ENCODE measurements at regions not wholly inside any gene's neighbourhood (a gene's known extent, or its start where the extent isn't known, plus 50 kb on each side); places are given as distances from the start of the nearest gene placed in this dataset.

DNA sequence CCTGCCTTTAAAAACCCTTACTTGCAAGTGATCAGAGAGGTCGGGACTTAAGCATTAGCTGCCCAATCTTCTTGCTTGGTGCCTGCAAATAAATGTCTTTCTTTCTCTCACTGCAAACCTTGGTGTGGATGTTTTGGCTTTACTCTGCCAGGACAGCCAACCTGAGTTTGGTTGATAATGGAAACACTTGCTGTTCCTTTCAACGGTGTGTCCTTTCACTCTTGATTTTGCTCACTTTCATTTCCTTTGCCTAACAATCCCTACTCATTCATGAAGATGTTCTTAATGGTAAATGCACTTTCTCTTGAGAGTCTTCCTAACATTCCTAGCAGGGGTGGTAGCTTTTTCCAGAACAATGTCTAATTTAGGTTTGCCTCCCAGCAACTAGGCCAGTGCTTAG lies 366.2 kb downstream of the HRH4 start:
- no peak for DNase-seq (ENCODE audit: low read depth)

DNA sequence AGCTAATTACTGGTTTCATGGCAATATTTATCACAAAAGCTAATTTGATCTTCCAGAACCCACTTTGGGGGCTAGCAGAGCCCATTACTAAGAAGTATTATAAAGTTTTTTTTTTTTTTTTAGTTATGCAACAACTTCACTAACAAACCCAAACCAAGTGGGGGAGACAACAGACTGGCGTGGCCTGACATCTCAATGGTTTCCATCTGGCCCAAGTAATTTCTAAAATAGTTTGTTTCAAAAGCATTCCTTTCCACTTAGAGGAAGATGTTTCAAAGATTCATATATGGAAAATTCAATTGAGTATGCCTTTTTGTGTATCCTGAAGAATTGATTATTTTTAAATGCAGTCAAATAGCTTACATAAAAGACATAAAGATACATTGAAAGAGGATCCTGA lies 367.1 kb downstream of the HRH4 start:
- DNase-seq (ENCODE audit: low read depth) = no peak

GRCh38 chr18:24831081-24831480 lies 370.6 kb downstream of the HRH4 start:
- DNase-seq (ENCODE audit: low read depth) = no peak

DNA sequence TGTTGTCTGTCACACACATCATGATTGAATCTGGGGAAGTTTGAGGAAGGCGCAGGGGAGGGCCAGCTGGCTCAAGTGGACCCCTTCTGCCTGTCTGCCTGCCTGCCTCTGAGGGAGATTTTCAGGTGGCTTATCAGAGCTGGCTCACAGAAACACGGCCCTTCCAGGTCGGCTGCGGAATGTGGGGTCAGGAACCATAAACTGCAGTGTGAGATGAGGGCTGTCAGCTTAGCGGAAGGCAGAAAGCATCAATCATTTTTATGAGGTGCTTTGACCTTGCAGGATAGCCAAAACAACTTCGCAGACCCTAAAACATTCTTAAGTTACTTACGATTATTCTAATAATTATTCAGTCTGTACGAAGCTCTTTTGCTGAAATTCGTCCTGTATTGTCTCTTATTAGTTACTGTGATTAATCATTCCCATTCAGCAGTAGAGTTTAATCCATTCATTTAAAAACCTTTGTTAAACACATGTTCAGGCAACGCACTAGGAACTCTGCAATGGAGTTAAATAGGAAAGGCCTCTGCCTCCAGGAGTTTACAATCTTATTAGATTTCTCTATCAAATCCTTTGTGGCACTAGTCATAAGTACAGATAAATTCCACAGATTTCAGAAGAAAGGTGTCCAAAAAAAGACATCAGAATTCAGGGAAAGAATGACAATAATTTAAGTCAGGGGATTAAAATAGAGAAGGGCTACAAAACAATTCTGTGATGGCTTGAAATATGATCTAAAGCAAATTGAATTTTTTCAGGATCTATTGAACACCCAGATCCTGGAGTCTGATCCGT lies 371.6 kb downstream of the HRH4 start:
- no peak for DNase-seq (ENCODE audit: low read depth)

- no peak for DNase-seq (ENCODE audit: low read depth)
Observed at GRCh38 chr18:24835751-24836150, 375.3 kb downstream of the HRH4 start.

DNA sequence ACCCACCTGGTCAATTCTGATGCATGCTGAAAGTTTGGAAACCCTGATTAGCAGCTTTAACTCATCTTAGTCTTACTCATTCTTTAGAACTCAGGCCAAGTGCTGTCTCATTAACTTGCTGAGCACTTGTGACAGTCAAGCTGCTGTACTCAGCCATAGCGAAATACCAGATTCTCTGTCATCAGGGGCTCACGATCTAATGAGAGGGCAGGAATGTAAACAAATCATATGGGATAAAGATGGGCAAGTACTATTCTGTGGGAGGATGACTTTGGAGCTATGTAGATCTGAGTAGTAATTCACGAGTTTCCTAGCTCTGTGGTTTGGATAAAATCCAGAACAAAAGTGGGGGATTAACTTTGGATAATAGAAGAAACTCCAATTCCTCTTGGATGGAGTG lies 376.6 kb downstream of the HRH4 start:
- DNase-seq (ENCODE audit: low read depth) = peak; percentile 51

GRCh38 chr18:24840051-24840450 lies 379.6 kb downstream of the HRH4 start:
- DNase-seq (ENCODE audit: low read depth) = no peak

DNA sequence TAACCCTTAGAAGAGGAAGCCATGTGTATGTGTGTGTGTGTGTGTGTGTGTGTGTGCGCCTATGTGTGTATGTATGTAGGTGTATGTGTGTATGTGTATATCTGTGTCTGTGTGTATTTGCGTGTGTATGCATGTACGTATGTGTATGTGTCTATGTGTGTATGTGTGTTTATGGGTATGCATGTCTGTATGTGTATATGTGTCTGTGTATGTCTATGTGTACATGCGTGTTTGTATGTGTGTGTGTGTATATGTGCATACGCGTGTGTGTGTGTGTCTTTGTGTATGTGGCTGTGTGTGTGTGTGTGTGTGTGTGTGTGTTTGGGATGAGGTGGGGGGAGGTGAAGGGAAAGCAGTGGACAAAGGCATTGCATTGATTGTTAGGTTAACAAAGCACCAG lies 380.2 kb downstream of the HRH4 start:
- no peak for DNase-seq (ENCODE audit: low read depth)

DNA sequence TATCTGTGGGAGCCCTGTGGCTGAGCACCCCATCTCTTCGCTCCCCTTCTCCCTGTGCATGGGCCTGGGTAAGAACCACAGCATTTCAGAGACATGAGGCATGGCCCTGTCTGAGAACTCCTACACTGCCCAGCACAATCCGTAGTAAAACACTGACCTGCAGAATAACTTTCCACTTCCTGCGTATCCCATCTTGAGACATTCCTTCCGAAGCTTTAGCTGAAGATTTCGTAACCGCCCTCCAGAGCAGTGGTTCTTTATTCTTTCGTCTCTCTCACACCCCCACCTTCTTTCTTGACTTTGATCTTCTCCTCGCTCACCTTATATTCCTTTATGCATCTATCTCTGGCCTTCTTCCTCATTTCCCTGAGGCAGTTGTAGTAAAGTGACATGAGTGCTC lies 381.1 kb downstream of the HRH4 start:
- DNase-seq (ENCODE audit: low read depth) = no peak

DNA sequence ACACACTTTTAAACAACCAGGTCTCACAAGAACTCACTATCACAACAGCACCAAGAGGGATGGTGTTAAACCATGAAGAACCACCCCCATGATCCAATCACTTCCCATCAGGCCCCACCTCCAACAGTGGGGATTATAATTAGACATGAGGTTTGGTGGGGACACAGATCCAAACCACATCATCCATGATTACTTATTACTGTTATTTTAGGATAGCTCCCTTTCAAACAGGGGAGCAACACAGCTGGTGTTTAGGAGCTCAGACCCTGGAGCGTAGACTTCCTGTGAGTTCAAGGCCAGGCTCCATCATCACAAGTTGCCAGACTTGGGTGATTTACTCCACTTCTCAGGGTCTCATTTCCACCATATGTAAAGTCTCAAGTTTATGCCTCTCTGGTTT lies 382.7 kb downstream of the HRH4 start:
- DNase-seq (ENCODE audit: low read depth) = no peak

DNA sequence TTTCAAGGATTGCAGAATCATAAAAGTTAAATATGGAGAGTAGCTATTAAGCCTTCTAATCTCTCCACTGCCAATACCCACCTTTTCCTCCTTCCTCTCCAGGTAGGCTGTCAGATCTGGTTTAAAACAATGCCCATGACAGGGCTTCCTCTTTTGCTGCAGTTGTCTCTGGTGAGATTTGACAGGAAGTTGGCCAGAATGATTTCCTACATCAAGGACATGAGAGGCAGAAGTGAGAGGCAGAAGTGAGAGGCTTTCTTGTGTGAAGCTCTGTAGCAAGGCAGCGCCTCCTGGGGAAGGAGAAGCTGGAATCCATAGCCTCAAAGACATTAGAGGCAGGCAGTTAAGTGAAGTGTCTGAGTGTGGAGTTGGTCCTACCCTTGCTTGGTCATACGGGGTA lies 385.7 kb downstream of the HRH4 start:
- DNase-seq (ENCODE audit: low read depth) = no peak

DNA sequence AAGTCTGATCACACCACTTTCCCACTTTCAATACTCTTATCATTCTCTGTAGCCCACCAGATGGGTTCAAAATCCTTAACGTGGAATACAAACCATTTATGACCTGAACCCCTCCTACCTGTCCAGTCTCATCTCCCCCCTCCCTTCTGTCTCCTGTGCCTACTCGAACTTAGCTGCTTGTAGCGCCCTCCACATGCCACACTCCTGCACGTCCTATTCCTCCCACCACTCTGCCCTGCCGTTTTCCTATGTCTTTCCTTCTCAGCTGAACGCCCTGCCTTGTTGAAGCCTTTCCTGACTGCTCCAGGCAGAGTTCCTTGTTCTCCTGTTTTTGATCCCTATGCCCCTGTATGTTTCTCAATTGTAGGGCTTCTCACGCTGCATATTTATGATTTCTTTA lies 390.1 kb downstream of the HRH4 start:
- DNase-seq (ENCODE audit: low read depth) = no peak

DNA sequence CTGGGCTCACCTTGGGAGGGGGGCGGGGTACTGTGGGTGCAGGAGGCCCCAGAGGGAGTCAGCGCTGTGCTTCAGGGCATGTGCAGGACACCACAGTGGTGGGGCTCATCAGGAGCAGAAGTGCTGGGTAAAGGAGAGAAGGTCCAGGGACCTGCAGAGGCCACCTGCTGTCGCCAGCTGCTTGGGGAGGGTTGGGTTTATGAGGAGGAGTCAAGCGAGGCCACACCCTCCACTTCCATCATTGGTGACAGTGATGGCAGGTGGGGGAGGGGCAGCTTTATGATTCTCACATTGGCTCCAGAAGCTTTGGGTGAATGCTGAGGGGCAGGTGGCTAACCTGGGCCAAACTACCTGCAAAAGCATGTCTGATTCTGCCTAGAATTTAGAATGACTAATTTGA lies 392.6 kb downstream of the HRH4 start:
- DNase-seq (ENCODE audit: low read depth) = no peak

DNA sequence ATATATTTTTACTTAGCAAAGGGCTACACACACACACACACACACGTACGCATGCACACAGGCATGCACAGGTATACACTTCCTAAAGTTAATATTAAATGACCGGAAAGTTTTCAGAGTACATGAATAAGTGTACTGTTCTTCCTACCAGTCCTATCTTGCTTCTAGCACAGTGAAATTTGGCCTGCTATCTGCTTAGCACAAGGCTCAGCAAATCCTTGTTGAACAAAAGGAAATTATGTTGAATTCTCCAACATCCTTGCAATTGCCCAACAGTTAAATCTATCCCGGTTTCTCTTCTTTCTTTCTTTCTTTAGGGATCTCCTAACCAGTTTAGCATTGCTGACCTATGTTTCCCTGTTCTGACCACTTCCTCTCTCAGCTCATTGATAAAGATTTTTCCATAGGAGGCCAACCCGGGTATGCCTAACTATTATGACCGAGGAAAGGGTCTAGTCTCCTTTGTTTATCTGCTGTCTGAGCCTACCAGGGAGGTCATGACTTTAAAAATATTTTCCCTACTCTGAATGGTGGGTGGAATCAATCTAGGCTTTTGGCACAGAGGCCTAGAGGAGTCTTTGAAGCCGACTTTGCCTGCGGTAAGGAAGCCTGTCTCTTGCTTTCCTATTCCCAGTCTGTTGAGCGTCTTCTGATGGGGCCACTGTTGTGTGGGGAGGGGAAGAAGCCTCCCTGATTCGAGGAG lies 400.7 kb downstream of the HRH4 start:
- no peak for DNase-seq (ENCODE audit: low read depth)

GRCh38 chr18:24862201-24862816 lies 401.9 kb downstream of the HRH4 start:
- DNase-seq (ENCODE audit: low read depth) = peak; percentile 12

DNA sequence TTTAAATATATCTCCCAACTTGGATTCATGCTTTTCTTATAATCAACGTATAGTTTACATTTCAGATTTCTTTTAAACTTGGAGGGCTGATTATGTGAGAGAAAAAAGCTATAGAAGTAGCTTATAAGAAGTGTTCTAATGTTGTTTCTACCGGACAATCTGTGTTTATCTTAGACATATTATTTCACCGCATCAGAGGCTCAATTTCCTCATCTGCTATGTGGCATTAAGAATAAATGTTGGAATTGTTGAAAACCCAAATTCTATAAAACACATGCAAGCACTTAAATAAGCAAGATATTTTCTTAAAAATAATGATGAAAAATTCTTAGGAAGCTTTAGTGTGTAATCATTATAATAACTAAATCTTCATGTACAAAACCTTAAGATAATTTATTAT lies 407.9 kb downstream of the HRH4 start:
- no peak for DNase-seq (ENCODE audit: low read depth)

- DNase-seq (ENCODE audit: low read depth) = peak; percentile 25
Observed at GRCh38 chr18:24868760-24869237, 408.4 kb downstream of the HRH4 start.

GRCh38 chr18:24869285-24869684 lies 408.8 kb downstream of the HRH4 start:
- DNase-seq (ENCODE audit: low read depth) = no peak

DNA sequence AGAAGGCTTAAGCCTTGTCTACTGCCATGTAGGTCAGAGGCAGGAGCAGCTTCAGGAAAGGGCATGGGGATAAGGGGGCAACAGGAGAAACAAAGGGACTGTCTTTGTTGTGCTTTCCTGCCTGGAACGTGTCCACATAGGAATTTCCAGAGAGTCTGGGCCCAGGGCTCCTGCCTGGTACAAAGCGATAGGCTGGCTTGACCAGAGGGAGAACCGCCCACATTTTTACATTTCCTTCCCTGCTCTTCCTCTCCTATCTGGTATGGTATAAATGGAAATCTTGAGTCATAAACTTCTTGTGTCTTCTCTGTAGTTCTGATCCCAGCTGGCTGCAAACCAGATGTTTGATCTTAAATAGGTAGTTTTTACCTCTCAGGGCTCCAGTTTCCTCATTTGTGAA lies 414.8 kb downstream of the HRH4 start:
- DNase-seq (ENCODE audit: low read depth) = peak; percentile 47

GRCh38 chr18:24875777-24876176 lies 415.3 kb downstream of the HRH4 start:
- DNase-seq (ENCODE audit: low read depth) = peak; percentile 68

DNA sequence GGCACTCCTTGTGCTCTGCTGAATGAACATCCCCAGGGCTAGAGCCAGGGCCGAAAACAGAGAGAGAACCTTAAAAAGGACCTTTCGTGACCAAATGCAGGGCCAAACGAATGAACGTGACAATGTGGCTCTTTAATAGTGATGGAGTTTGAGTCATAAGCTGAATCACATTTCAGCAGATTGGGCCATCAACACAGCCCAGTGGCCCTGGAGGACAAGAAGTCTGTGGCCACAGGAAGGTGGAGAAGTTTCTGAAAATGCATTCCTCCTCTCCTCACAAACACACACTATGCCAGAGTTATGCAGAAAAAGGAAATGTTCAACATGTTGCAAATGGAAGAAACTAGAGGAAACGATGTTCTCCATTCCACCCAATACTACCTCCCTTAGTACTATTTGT lies 415.8 kb downstream of the HRH4 start:
- DNase-seq (ENCODE audit: low read depth) = peak; percentile 68

DNA sequence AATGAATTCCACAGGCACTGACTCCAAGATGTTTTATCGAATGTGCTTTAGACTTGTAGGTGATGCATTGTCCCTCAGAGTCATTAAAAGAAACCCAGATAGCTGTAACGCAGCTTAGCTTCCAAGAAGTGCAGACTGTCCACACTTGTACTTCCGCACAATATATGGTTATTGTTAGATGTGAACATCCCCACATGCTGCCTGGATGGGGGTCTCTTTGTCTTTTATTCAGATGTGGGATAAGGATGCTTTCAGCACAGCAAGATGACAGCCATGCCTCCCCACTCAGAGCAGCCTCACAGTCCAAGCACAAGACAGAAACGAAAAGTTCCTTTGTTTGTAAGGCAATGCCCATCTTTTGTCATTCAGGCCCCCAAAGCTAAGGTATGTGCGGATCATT lies 416.6 kb downstream of the HRH4 start:
- DNase-seq (ENCODE audit: low read depth) = no peak

DNA sequence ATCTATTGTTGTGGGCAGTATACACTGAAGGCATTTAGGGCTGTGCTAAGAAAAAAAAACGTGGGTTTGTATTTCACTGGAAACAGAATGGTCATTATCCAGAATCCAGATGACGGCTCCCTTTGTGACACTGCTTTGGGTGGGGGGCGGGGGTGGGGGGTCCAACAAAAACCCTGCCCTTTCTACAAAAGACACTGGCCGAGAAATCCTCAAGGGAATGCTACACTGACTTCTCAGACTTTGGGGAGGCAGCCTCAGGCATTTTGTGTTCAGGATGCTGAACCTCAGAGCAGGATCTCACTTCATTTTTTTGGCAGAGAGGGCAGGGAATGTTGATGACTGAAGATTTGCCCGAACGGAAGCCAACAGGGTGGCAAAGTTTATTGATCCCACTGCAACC lies 417.1 kb downstream of the HRH4 start:
- DNase-seq (ENCODE audit: low read depth) = peak; percentile 15

Data from RPMI7951 (cell line).